SK-N-SH (cell line): ENCODE measurements at regions not wholly inside any gene's neighbourhood (a gene's known extent, or its start where the extent isn't known, plus 50 kb on each side); places are given as distances from the start of the nearest gene placed in this dataset.

Experiments
- CTCF ChIA-PET: fragments of 300-600, 350-600 bp; formaldehyde crosslinking; extraction: SDS; loops from one replicate; lab custom pipeline; 2021; lab: Yijun Ruan, JAX
- POLR2A ChIA-PET: fragments of 350-600 bp; sonication (Branson Sonifier 250); formaldehyde crosslinking; extraction: SDS; loops from one replicate; lab custom pipeline; 2020; ENCODE audit warnings: antibody characterized with exemption, inconsistent platforms; lab: Yijun Ruan, JAX
- DNase-seq: peaks from one replicate; pipeline ENCODE4 v3.0.0; 2012
- H2AFZ ChIP-seq: fragments of 200-600 bp; sonication (generic); 2 replicates; pipeline ENCODE4 v1.8.1; 2016; ENCODE audit warnings: antibody characterized with exemption, mild to moderate bottlenecking, low read depth
- H3F3A ChIP-seq: fragments of 200-600 bp; sonication (generic); replicated peaks from 2 replicates; pipeline ENCODE3; 2016; ENCODE audit warnings: antibody characterized with exemption, mild to moderate bottlenecking; ENCODE audit not compliant: insufficient read depth
- H3K27ac ChIP-seq, 2 experiments: fragments of 200-500 bp in 1 of 2; fragments of 200-600 bp in 1 of 2; sonication (Bioruptor generic) in 1 of 2; sonication (generic), shearing (Covaris generic) in 1 of 2; 2 replicates each; pipeline versions ENCODE4 v1.5.1 to v1.6.1; 2014 to 2016; ENCODE audit warnings: low read depth in 2 of 2, inconsistent platforms in 1 of 2, low read length in 1 of 2, mild to moderate bottlenecking in 1 of 2, mixed read lengths in 1 of 2
- H3K27me3 ChIP-seq: fragments of 200-600 bp; sonication (generic), shearing (Covaris generic); 2 replicates; pipeline ENCODE4 v1.6.1; 2016; ENCODE audit warnings: mixed run types; ENCODE audit not compliant: insufficient read depth
- H3K36me3 ChIP-seq, 2 experiments: fragments of 200-500 bp in 1 of 2; fragments of 200-600 bp in 1 of 2; sonication (Bioruptor generic) in 1 of 2; sonication (generic) in 1 of 2; replicated peaks in 1 of 2; 2 replicates each; pipeline versions ENCODE3 to v1.5.1; 2014 to 2016; ENCODE audit warnings: low read length in 1 of 2, mild to moderate bottlenecking in 1 of 2; ENCODE audit not compliant: insufficient read depth in 2 of 2, control insufficient read depth in 1 of 2
- H3K4me1 ChIP-seq, 2 experiments: fragments of 200-500 bp in 1 of 2; fragments of 200-600 bp in 1 of 2; sonication (Bioruptor generic) in 1 of 2; sonication (generic), shearing (Covaris generic) in 1 of 2; 2 replicates each; pipeline versions ENCODE4 v1.5.1 to v1.6.1; 2014 to 2016; ENCODE audit warnings: low read depth in 1 of 2, low read length in 1 of 2, mixed run types in 1 of 2; ENCODE audit not compliant: insufficient read depth in 2 of 2, control insufficient read depth in 1 of 2
- H3K4me2 ChIP-seq: fragments of 200-600 bp; sonication (generic), shearing (Covaris generic); 2 replicates; pipeline ENCODE4 v1.6.1; 2017; ENCODE audit warnings: mixed run types
- H3K4me3 ChIP-seq, 2 experiments: fragments of 200-500 bp in 1 of 2; fragments of 200-600 bp in 1 of 2; sonication (Bioruptor generic) in 1 of 2; sonication (generic), shearing (Covaris generic) in 1 of 2; 2 replicates each; pipeline versions ENCODE4 v1.5.1 to v1.8.1; 2014 to 2016; ENCODE audit warnings: low read depth in 2 of 2, inconsistent platforms in 1 of 2, low read length in 1 of 2, mild to moderate bottlenecking in 1 of 2, mixed read lengths in 1 of 2, moderate library complexity in 1 of 2
- H3K79me2 ChIP-seq: fragments of 200-600 bp; sonication (generic); 2 replicates; pipeline ENCODE4 v1.8.1; 2017; ENCODE audit warnings: mild to moderate bottlenecking; ENCODE audit not compliant: insufficient read depth
- H3K9ac ChIP-seq: fragments of 200-600 bp; sonication (generic); 2 replicates; pipeline ENCODE4 v1.6.1; 2017; ENCODE audit warnings: mixed run types
- H3K9me2 ChIP-seq: fragments of 200-600 bp; sonication (generic); 2 replicates; pipeline ENCODE4 v1.6.1; 2017; ENCODE audit warnings: mixed run types
- H3K9me3 ChIP-seq: fragments of 200-600 bp; sonication (generic); 2 replicates; pipeline ENCODE4 v1.6.1; 2017; ENCODE audit warnings: mixed run types, mild to moderate bottlenecking, moderate library complexity
- H4K20me1 ChIP-seq: fragments of 200-600 bp; sonication (generic); 2 replicates; pipeline ENCODE4 v1.6.1; 2017; ENCODE audit warnings: mild to moderate bottlenecking, mixed run types; ENCODE audit not compliant: insufficient read depth
- ELF1 ChIP-seq: IDR thresholded peaks from 2 replicates; pipeline ENCODE4 v1.4.0; 2012
- FOXM1 ChIP-seq: IDR thresholded peaks from 2 replicates; pipeline ENCODE4 v1.4.0; 2012; ENCODE audit warnings: low read depth, mild to moderate bottlenecking
- GABPA ChIP-seq: IDR thresholded peaks from 2 replicates; pipeline ENCODE4 v1.4.0; 2012; ENCODE audit warnings: low read depth, mild to moderate bottlenecking
- GATA2 ChIP-seq: sonication (generic); formaldehyde crosslinking; IDR thresholded peaks from 2 replicates; pipeline ENCODE4 v1.5.0; 2020; ENCODE audit warnings: mild to moderate bottlenecking, missing genetic modification reagents
- JUND ChIP-seq: IDR thresholded peaks from 2 replicates; pipeline ENCODE4 v1.4.0; 2012
- NFIC ChIP-seq: IDR thresholded peaks from 2 replicates; pipeline ENCODE4 v1.4.0; 2012; ENCODE audit warnings: borderline replicate concordance
- RAD21 ChIP-seq: IDR thresholded peaks from 2 replicates; pipeline ENCODE4 v1.6.1; 2012; ENCODE audit warnings: mild to moderate bottlenecking, low read length
- RFX5 ChIP-seq: IDR thresholded peaks from 2 replicates; pipeline ENCODE4 v1.6.1; 2012; ENCODE audit warnings: mild to moderate bottlenecking, improper control_type of control experiment, low read length
- RXRA ChIP-seq: IDR thresholded peaks from 2 replicates; pipeline ENCODE4 v1.4.0; 2012; ENCODE audit warnings: low read depth, mild to moderate bottlenecking, borderline replicate concordance
- SIN3A ChIP-seq: IDR thresholded peaks from 2 replicates; pipeline ENCODE4 v1.6.1; 2012; ENCODE audit warnings: low read depth, mild to moderate bottlenecking, low read length, moderate library complexity, borderline replicate concordance
- SMC3 ChIP-seq: IDR thresholded peaks from 2 replicates; pipeline ENCODE4 v1.6.1; 2012; ENCODE audit warnings: low read depth, low read length, improper control_type of control experiment
- TCF12 ChIP-seq: IDR thresholded peaks from 2 replicates; pipeline ENCODE4 v1.4.0; 2012
- TEAD4 ChIP-seq: IDR thresholded peaks from 2 replicates; pipeline ENCODE4 v1.4.0; 2012; ENCODE audit warnings: mild to moderate bottlenecking, borderline replicate concordance; ENCODE audit not compliant: insufficient read depth
- YY1 ChIP-seq: IDR thresholded peaks from 2 replicates; pipeline ENCODE4 v1.4.0; 2012; ENCODE audit warnings: low read depth, mild to moderate bottlenecking
- WGBS: methylation state at CpG from one replicate; pipeline ENCODE4 v1.1.6; 2017; ENCODE audit warnings: low lambda C conversion rate; 5-methylcytosine and 5-hydroxymethylcytosine counted together
- TF ChIP-seq, protein P1 (sequence below): IDR thresholded peaks from 2 replicates; pipeline ENCODE4; 2012
- TF ChIP-seq, protein P2 (sequence below): IDR thresholded peaks from 2 replicates; pipeline ENCODE4 v1.6.1; 2012; ENCODE audit warnings: mild to moderate bottlenecking, low read depth, low read length, moderate library complexity
- TF ChIP-seq, protein P3 (sequence below): fragments of 150-350 bp; IDR thresholded peaks from 2 replicates; pipeline ENCODE4 v1.6.1; 2017; ENCODE audit warnings: antibody characterized with exemption, low read length, low read depth, borderline replicate concordance

DNA sequence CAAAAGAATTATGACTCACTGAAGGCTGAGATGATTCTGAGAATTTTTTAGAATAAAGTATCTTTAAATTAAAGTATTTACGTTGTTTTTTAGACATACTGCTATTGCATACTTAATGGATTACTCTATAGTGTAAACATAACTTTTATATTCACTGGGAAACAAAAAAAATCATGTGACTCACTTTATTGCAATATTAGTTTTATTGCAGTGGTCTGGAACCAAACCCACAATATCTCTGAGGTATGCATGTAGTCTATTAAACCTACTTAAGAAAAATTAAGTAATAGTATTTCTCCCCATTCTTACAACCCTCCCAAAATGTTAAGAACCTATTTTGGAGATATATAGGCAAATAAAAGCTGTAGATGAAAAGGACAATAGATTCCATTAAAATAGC is 142.9 kb upstream of the ZNF521 start:
- no peak overlapping the region for H2AFZ ChIP-seq
- H3K4me1 ChIP-seq: no peaks in the 10 kb centered on the region
- WGBS: 8% methylated on average over 1 of the region's 1 CpG
- H4K20me1 ChIP-seq: no peaks in the 10 kb centered on the region
- no peaks in the 10 kb centered on the region for H3K9me3 ChIP-seq
- no peaks in the 10 kb centered on the region for H3K9me2 ChIP-seq
- ChIA-PET POLR2A (no interaction called here), CTCF (no interaction called here)
- no peak overlapping the region for H3K4me2 ChIP-seq
- no peak overlapping the region for H3K4me3 ChIP-seq
- no peak for DNase-seq
- TF ChIP-seq, protein P1, sequence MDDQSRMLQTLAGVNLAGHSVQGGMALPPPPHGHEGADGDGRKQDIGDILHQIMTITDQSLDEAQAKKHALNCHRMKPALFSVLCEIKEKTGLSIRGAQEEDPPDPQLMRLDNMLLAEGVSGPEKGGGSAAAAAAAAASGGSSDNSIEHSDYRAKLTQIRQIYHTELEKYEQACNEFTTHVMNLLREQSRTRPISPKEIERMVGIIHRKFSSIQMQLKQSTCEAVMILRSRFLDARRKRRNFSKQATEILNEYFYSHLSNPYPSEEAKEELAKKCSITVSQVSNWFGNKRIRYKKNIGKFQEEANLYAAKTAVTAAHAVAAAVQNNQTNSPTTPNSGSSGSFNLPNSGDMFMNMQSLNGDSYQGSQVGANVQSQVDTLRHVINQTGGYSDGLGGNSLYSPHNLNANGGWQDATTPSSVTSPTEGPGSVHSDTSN: no peak
- TF ChIP-seq TEAD4: no peak
- no peak for TF ChIP-seq RXRA
- TF ChIP-seq ELF1: no peak
- TF ChIP-seq, protein P2, sequence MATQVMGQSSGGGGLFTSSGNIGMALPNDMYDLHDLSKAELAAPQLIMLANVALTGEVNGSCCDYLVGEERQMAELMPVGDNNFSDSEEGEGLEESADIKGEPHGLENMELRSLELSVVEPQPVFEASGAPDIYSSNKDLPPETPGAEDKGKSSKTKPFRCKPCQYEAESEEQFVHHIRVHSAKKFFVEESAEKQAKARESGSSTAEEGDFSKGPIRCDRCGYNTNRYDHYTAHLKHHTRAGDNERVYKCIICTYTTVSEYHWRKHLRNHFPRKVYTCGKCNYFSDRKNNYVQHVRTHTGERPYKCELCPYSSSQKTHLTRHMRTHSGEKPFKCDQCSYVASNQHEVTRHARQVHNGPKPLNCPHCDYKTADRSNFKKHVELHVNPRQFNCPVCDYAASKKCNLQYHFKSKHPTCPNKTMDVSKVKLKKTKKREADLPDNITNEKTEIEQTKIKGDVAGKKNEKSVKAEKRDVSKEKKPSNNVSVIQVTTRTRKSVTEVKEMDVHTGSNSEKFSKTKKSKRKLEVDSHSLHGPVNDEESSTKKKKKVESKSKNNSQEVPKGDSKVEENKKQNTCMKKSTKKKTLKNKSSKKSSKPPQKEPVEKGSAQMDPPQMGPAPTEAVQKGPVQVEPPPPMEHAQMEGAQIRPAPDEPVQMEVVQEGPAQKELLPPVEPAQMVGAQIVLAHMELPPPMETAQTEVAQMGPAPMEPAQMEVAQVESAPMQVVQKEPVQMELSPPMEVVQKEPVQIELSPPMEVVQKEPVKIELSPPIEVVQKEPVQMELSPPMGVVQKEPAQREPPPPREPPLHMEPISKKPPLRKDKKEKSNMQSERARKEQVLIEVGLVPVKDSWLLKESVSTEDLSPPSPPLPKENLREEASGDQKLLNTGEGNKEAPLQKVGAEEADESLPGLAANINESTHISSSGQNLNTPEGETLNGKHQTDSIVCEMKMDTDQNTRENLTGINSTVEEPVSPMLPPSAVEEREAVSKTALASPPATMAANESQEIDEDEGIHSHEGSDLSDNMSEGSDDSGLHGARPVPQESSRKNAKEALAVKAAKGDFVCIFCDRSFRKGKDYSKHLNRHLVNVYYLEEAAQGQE: no peak
- no peak for TF ChIP-seq SMC3
- no peak for TF ChIP-seq GATA2
- no peak for TF ChIP-seq GABPA
- TF ChIP-seq, protein P3, sequence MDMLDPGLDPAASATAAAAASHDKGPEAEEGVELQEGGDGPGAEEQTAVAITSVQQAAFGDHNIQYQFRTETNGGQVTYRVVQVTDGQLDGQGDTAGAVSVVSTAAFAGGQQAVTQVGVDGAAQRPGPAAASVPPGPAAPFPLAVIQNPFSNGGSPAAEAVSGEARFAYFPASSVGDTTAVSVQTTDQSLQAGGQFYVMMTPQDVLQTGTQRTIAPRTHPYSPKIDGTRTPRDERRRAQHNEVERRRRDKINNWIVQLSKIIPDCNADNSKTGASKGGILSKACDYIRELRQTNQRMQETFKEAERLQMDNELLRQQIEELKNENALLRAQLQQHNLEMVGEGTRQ: no peak
- no peaks in the 10 kb centered on the region for H3K36me3 ChIP-seq
- no peaks in the 10 kb centered on the region for H3F3A ChIP-seq
- no peaks in the 10 kb centered on the region for H3K27me3 ChIP-seq
- no peak overlapping the region for H3K27ac ChIP-seq
- no peak overlapping the region for H3K9ac ChIP-seq
- no peaks in the 10 kb centered on the region for H3K79me2 ChIP-seq

DNA sequence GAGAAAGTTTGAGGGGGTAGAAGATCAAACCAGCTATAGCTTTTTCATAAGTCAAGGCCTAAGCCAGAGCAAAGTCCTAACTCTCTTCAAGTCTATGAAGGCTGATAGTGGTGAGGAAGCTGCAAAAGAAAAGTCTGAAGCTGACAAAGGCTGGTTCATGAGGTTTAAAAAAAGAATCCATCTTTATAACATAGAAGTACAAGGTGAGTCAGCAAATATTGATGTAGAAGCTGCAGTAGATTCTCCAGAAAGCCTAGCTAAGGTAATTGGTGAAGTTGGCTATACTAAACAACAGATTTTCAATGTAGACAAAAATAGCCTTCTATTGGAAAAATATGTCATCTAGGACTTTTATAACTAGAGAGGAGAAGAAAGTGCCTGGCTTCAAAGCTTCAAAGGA is 141.4 kb upstream of the ZNF521 start:
- POLR2A ChIA-PET: no interaction called here
- Histone ChIP-seq H3K9ac (no peak overlapping the region), H3K4me2 (no peak overlapping the region), H3K9me3 (no peaks in the 10 kb centered on the region), H4K20me1 (no peaks in the 10 kb centered on the region), H3F3A (no peaks in the 10 kb centered on the region), H3K36me3 (no peaks in the 10 kb centered on the region), H3K27ac (no peak overlapping the region), H3K9me2 (no peaks in the 10 kb centered on the region), H3K79me2 (no peaks in the 10 kb centered on the region), H2AFZ (no peak overlapping the region), H3K27me3 (no peaks in the 10 kb centered on the region), H3K4me3 (no peak overlapping the region), H3K4me1 (no peaks in the 10 kb centered on the region)
- TF ChIP-seq, protein P3: no peak
- no peak for TF ChIP-seq YY1
- TF ChIP-seq RXRA: no peak
- no peak for TF ChIP-seq JUND
- TF ChIP-seq RAD21: no peak
- TF ChIP-seq SMC3: no peak
- no peak for TF ChIP-seq NFIC
- no peak for TF ChIP-seq RFX5
- TF ChIP-seq SIN3A: no peak
- TF ChIP-seq TCF12: no peak
- TF ChIP-seq, protein P2: no peak
- no peak for TF ChIP-seq FOXM1
- no peak for DNase-seq
- CTCF ChIA-PET: no interaction called here
